ENCODE measurements at regions not wholly inside any gene's neighbourhood (a gene's known extent, or its start where the extent isn't known, plus 50 kb on each side); places are given as distances from the start of the nearest gene placed in this dataset.

- Histone ChIP-seq H3K27ac (ENCODE audit: control insufficient read depth, insufficient read depth, low read length) (no peak overlapping the region), H4K20me1 (ENCODE audit: control insufficient read depth, extremely low read depth, insufficient read depth, low read length) (no peaks in the 10 kb centered on the region), H3K36me3 (ENCODE audit: control insufficient read depth in 2 of 2, extremely low read depth in 1 of 2, insufficient read depth in 2 of 2, low read length in 2 of 2) (no peaks in the 10 kb centered on the region), H3K9me3 (ENCODE audit: control insufficient read depth, low read depth, low read length) (no peaks in the 10 kb centered on the region), H3K4me3 (ENCODE audit: control insufficient read depth in 2 of 3, extremely low read depth in 1 of 3, insufficient read depth in 2 of 3, low read depth in 1 of 3, low read length in 3 of 3) (no peak overlapping the region), H3K79me2 (ENCODE audit: control insufficient read depth, insufficient read depth, low read length) (no peaks in the 10 kb centered on the region), H2AFZ (ENCODE audit: control insufficient read depth, low read length) (no peak overlapping the region), H3K27me3 (ENCODE audit: control insufficient read depth, extremely low read depth, insufficient read depth, low read length) (no peaks in the 10 kb centered on the region), H3K9me1 (ENCODE audit: control insufficient read depth, extremely low read depth, insufficient read depth, low read length) (no peaks in the 10 kb centered on the region), H3K4me2 (ENCODE audit: control insufficient read depth, extremely low read depth, insufficient read depth, low read depth, low read length) (no peak overlapping the region), H3K9ac (ENCODE audit: control insufficient read depth, extremely low read depth, insufficient read depth, low read length) (no peak overlapping the region), H3K4me1 (ENCODE audit: control insufficient read depth, extremely low read depth, insufficient read depth, low read length) (peaks cover 3% of the 10 kb centered on the region)
- FAIRE-seq (no peak), DNase-seq (ENCODE audit: low read depth, low spot score) (no peak)
- no peak for TF ChIP-seq CTCF (optimal IDR thresholded peaks at IDR 0.05 in 1 of 3, IDR thresholded peaks at IDR 0.05 in 1 of 3, conservative IDR thresholded peaks at IDR 0.05 in 1 of 3; ENCODE audit: extremely low read depth in 1 of 3, insufficient read depth in 2 of 3, low read length in 3 of 3)
- no peak for TF ChIP-seq EZH2 (IDR thresholded peaks at IDR 0.05; ENCODE audit: low read length)
- dilution Hi-C loops (cut with MboI; ENCODE audit: extremely low pct_ligation_motif_present, low sequenced_read_pairs) = no loop called here
Measured at GRCh38 chr13:74865656-74866055, 616.3 kb downstream of the TBC1D4 start.

GRCh38 chr13:74860789-74861188 lies 621.2 kb downstream of the TBC1D4 start:
- H2AFZ ChIP-seq (ENCODE audit: control insufficient read depth, low read length) = no peak overlapping the region
- no peaks in the 10 kb centered on the region for H3K36me3 ChIP-seq (ENCODE audit: control insufficient read depth in 2 of 2, extremely low read depth in 1 of 2, insufficient read depth in 2 of 2, low read length in 2 of 2)
- no peaks in the 10 kb centered on the region for H3K9me1 ChIP-seq (ENCODE audit: control insufficient read depth, extremely low read depth, insufficient read depth, low read length)
- H3K9me3 ChIP-seq (ENCODE audit: control insufficient read depth, low read depth, low read length) = no peaks in the 10 kb centered on the region
- FAIRE-seq (no peak), DNase-seq (ENCODE audit: low read depth, low spot score) (no peak)
- no peaks in the 10 kb centered on the region for H3K27me3 ChIP-seq (ENCODE audit: control insufficient read depth, extremely low read depth, insufficient read depth, low read length)
- no peak overlapping the region for H3K27ac ChIP-seq (ENCODE audit: control insufficient read depth, insufficient read depth, low read length)
- dilution Hi-C loops (cut with MboI; ENCODE audit: extremely low pct_ligation_motif_present, low sequenced_read_pairs) = no loop called here
- no peaks in the 10 kb centered on the region for H3K79me2 ChIP-seq (ENCODE audit: control insufficient read depth, insufficient read depth, low read length)
- no peak overlapping the region for H3K4me2 ChIP-seq (ENCODE audit: control insufficient read depth, extremely low read depth, insufficient read depth, low read depth, low read length)
- no peak overlapping the region for H3K4me3 ChIP-seq (ENCODE audit: control insufficient read depth in 2 of 3, extremely low read depth in 1 of 3, insufficient read depth in 2 of 3, low read depth in 1 of 3, low read length in 3 of 3)
- H3K9ac ChIP-seq (ENCODE audit: control insufficient read depth, extremely low read depth, insufficient read depth, low read length) = no peak overlapping the region
- no peaks in the 10 kb centered on the region for H4K20me1 ChIP-seq (ENCODE audit: control insufficient read depth, extremely low read depth, insufficient read depth, low read length)
- TF ChIP-seq EZH2 (IDR thresholded peaks at IDR 0.05; ENCODE audit: low read length) = no peak
- no peak for TF ChIP-seq CTCF (optimal IDR thresholded peaks at IDR 0.05 in 1 of 3, IDR thresholded peaks at IDR 0.05 in 1 of 3, conservative IDR thresholded peaks at IDR 0.05 in 1 of 3; ENCODE audit: extremely low read depth in 1 of 3, insufficient read depth in 2 of 3, low read length in 3 of 3)
- no peaks in the 10 kb centered on the region for H3K4me1 ChIP-seq (ENCODE audit: control insufficient read depth, extremely low read depth, insufficient read depth, low read length)
